ENCODE measurements at regions not wholly inside any gene's neighbourhood (a gene's known extent, or its start where the extent isn't known, plus 50 kb on each side); places are given as distances from the start of the nearest gene placed in this dataset.

GRCh38 chr4:120528428-120528827, 394.1 kb downstream of the PRDM5 start:
- H3K27ac ChIP-seq = no peak overlapping the region
- no peak for DNase-seq (ENCODE audit: low read depth, low spot score)

- H3K27ac ChIP-seq = no peak overlapping the region
- DNase-seq (ENCODE audit: low read depth, low spot score) = no peak
Observed at GRCh38 chr4:120526033-120526432, 396.5 kb downstream of the PRDM5 start.

- DNase-seq (ENCODE audit: low read depth, low spot score) = no peak
- no peak overlapping the region for H3K27ac ChIP-seq
Observed at GRCh38 chr4:120525106-120525505, 397.4 kb downstream of the PRDM5 start.

- no peak overlapping the region for H3K27ac ChIP-seq
- no peak for DNase-seq (ENCODE audit: low read depth, low spot score)
Observed at GRCh38 chr4:120524237-120524636, 398.3 kb downstream of the PRDM5 start.

GRCh38 chr4:120520761-120521160, 401.8 kb downstream of the PRDM5 start:
- H3K27ac ChIP-seq = no peak overlapping the region
- no peak for DNase-seq (ENCODE audit: low read depth, low spot score)

- H3K27ac ChIP-seq = no peak overlapping the region
- DNase-seq (ENCODE audit: low read depth, low spot score) = peak; percentile 40
Observed at GRCh38 chr4:120517966-120518365, 404.6 kb downstream of the PRDM5 start.

- H3K27ac ChIP-seq = no peak overlapping the region
- no peak for DNase-seq (ENCODE audit: low read depth, low spot score)
Observed at GRCh38 chr4:120509719-120510118, 412.8 kb downstream of the PRDM5 start.

GRCh38 chr4:120509222-120509621, 413.3 kb downstream of the PRDM5 start:
- H3K27ac ChIP-seq = no peak overlapping the region
- DNase-seq (ENCODE audit: low read depth, low spot score) = no peak

GRCh38 chr4:120508036-120508435, 414.5 kb downstream of the PRDM5 start:
- no peak for DNase-seq (ENCODE audit: low read depth, low spot score)
- H3K27ac ChIP-seq = no peak overlapping the region

GRCh38 chr4:120506536-120506935, 416.0 kb downstream of the PRDM5 start:
- no peak overlapping the region for H3K27ac ChIP-seq
- DNase-seq (ENCODE audit: low read depth, low spot score) = no peak

GRCh38 chr4:120498678-120499077, 423.8 kb downstream of the PRDM5 start:
- DNase-seq (ENCODE audit: low read depth, low spot score) = no peak

GRCh38 chr4:120491481-120491880, 424.8 kb upstream of the MAD2L1 start:
- H3K27ac ChIP-seq = no peak overlapping the region
- no peak for DNase-seq (ENCODE audit: low read depth, low spot score)

More at GRCh38 chr4:120498678-120499077, 423.8 kb downstream of the PRDM5 start:
- H3K27ac ChIP-seq = no peak overlapping the region

GRCh38 chr4:120481756-120482155, 415.1 kb upstream of the MAD2L1 start:
- no peak for DNase-seq (ENCODE audit: low read depth, low spot score)

GRCh38 chr4:120472447-120473131, 405.9 kb upstream of the MAD2L1 start:
- DNase-seq (ENCODE audit: low read depth, low spot score) = no peak
- H3K27ac ChIP-seq = no peak overlapping the region

More at GRCh38 chr4:120481756-120482155, 415.1 kb upstream of the MAD2L1 start:
- no peak overlapping the region for H3K27ac ChIP-seq

- no peak overlapping the region for H3K27ac ChIP-seq
- DNase-seq (ENCODE audit: low read depth, low spot score) = no peak
Observed at GRCh38 chr4:120466429-120466828, 399.8 kb upstream of the MAD2L1 start.

- H3K27ac ChIP-seq = no peak overlapping the region
- DNase-seq (ENCODE audit: low read depth, low spot score) = no peak
Observed at GRCh38 chr4:120454788-120455187, 388.1 kb upstream of the MAD2L1 start.

GRCh38 chr4:120452536-120452935, 385.9 kb upstream of the MAD2L1 start:
- no peak for DNase-seq (ENCODE audit: low read depth, low spot score)
- no peak overlapping the region for H3K27ac ChIP-seq

GRCh38 chr4:120452001-120452400, 385.4 kb upstream of the MAD2L1 start:
- no peak for DNase-seq (ENCODE audit: low read depth, low spot score)
- H3K27ac ChIP-seq = no peak overlapping the region

- no peak overlapping the region for H3K27ac ChIP-seq
- DNase-seq (ENCODE audit: low read depth, low spot score) = no peak
Observed at GRCh38 chr4:120447774-120448173, 381.1 kb upstream of the MAD2L1 start.

GRCh38 chr4:120446051-120446567, 379.5 kb upstream of the MAD2L1 start:
- DNase-seq (ENCODE audit: low read depth, low spot score) = no peak
- no peak overlapping the region for H3K27ac ChIP-seq

GRCh38 chr4:120445186-120445585, 378.5 kb upstream of the MAD2L1 start:
- no peak overlapping the region for H3K27ac ChIP-seq
- DNase-seq (ENCODE audit: low read depth, low spot score) = no peak

GRCh38 chr4:120443116-120443515, 376.5 kb upstream of the MAD2L1 start:
- DNase-seq (ENCODE audit: low read depth, low spot score) = no peak
- H3K27ac ChIP-seq = no peak overlapping the region

Data from epithelial cell of prostate (primary cell).